ENCODE measurements at regions not wholly inside any gene's neighbourhood (a gene's known extent, or its start where the extent isn't known, plus 50 kb on each side); places are given as distances from the start of the nearest gene placed in this dataset.

GRCh38 chr13:73299787-73300186 lies 241.0 kb downstream of the KLF5 start:
- ATAC-seq (no peak), DNase-seq (no peak)
- H3K4me3 Mint-ChIP-seq, result no peak overlapping the region
- H3K36me3 Mint-ChIP-seq, result no peaks in the 10 kb centered on the region
- no peak overlapping the region for H3K27ac Mint-ChIP-seq
- H3K27me3 Mint-ChIP-seq, result no peaks in the 10 kb centered on the region
- Histone ChIP-seq H3K36me3 (ENCODE audit: control insufficient read depth in 2 of 3, insufficient read depth in 3 of 3, low read length in 3 of 3) (no peaks in the 10 kb centered on the region), H3K9me3 (ENCODE audit: control insufficient read depth in 2 of 3, low read length in 3 of 3) (no peaks in the 10 kb centered on the region), H3K4me3 (ENCODE audit: low read length) (no peak overlapping the region), H3K27ac (ENCODE audit: low read depth, low read length) (no peak overlapping the region), H3K27me3 (ENCODE audit: control insufficient read depth in 2 of 2, insufficient read depth in 2 of 2, low read length in 2 of 2) (no peaks in the 10 kb centered on the region), H3K4me1 (ENCODE audit: control insufficient read depth in 2 of 2, insufficient read depth in 2 of 2, low read length in 2 of 2) (no peaks in the 10 kb centered on the region)
- intact Hi-C loops (cut with micrococcal nuclease), result no loop called here
- no peaks in the 10 kb centered on the region for H3K4me1 Mint-ChIP-seq
- ChIA-PET CTCF (no interaction called here), POLR2A (no interaction called here)
- no peaks in the 10 kb centered on the region for H3K9me3 Mint-ChIP-seq

- CTCF ChIA-PET, result no interaction called here
These were observed 235.2 kb downstream of the KLF5 start for GRCh38 chr13:73293913-73294523.

GRCh38 chr13:73292127-73292526 lies 233.3 kb downstream of the KLF5 start:
- H3K36me3 ChIP-seq (ENCODE audit: control insufficient read depth in 2 of 3, insufficient read depth in 3 of 3, low read length in 3 of 3), result no peaks in the 10 kb centered on the region
- Mint-ChIP-seq H3K4me3 (no peak overlapping the region), H3K4me1 (peaks cover 0 to 2% (median 0%) of the 10 kb centered on the region in 7 donors), H3K27ac (no peak overlapping the region), H3K36me3 (no peaks in the 10 kb centered on the region), H3K27me3 (peaks cover 0 to 8% (median 0%) of the 10 kb centered on the region in 5 donors), H3K9me3 (peaks cover 0 to 3% (median 0%) of the 10 kb centered on the region in 11 donors)
- H3K27me3 ChIP-seq (ENCODE audit: control insufficient read depth in 2 of 2, insufficient read depth in 2 of 2, low read length in 2 of 2), result no peaks in the 10 kb centered on the region
- no peak overlapping the region for H3K4me3 ChIP-seq (ENCODE audit: low read length)
- CTCF ChIA-PET, result no interaction called here
- ATAC-seq, result no peak
- no peaks in the 10 kb centered on the region for H3K4me1 ChIP-seq (ENCODE audit: control insufficient read depth in 2 of 2, insufficient read depth in 2 of 2, low read length in 2 of 2)
- POLR2A ChIA-PET, result no interaction called here
- no peaks in the 10 kb centered on the region for H3K9me3 ChIP-seq (ENCODE audit: control insufficient read depth in 2 of 3, low read length in 3 of 3)
- no peak for DNase-seq
- intact Hi-C loops (cut with micrococcal nuclease), result no loop called here
- no peak overlapping the region for H3K27ac ChIP-seq (ENCODE audit: low read depth, low read length)

More at GRCh38 chr13:73293913-73294523, 235.2 kb downstream of the KLF5 start:
- intact Hi-C loops (cut with micrococcal nuclease), result no loop called here
- Mint-ChIP-seq H3K4me3 (no peak overlapping the region), H3K27me3 (peaks cover 0 to 8% (median 0%) of the 10 kb centered on the region in 5 donors), H3K27ac (no peak overlapping the region), H3K36me3 (no peaks in the 10 kb centered on the region), H3K9me3 (no peaks in the 10 kb centered on the region), H3K4me1 (no peaks in the 10 kb centered on the region)
- Histone ChIP-seq H3K4me1 (ENCODE audit: control insufficient read depth in 2 of 2, insufficient read depth in 2 of 2, low read length in 2 of 2) (no peaks in the 10 kb centered on the region), H3K4me3 (ENCODE audit: low read length) (no peak overlapping the region), H3K27me3 (ENCODE audit: control insufficient read depth in 2 of 2, insufficient read depth in 2 of 2, low read length in 2 of 2) (no peaks in the 10 kb centered on the region), H3K36me3 (ENCODE audit: control insufficient read depth in 2 of 3, insufficient read depth in 3 of 3, low read length in 3 of 3) (no peaks in the 10 kb centered on the region), H3K27ac (ENCODE audit: low read depth, low read length) (no peak overlapping the region), H3K9me3 (ENCODE audit: control insufficient read depth in 2 of 3, low read length in 3 of 3) (no peaks in the 10 kb centered on the region)
- no peak for ATAC-seq
- no peak for DNase-seq
- POLR2A ChIA-PET, result no interaction called here

GRCh38 chr13:73290844-73291243 lies 232.0 kb downstream of the KLF5 start:
- no peak for ATAC-seq
- Mint-ChIP-seq H3K9me3 (peaks cover 0 to 6% (median 0%) of the 10 kb centered on the region in 11 donors), H3K4me1 (peaks cover 0 to 2% (median 0%) of the 10 kb centered on the region in 7 donors), H3K4me3 (no peak overlapping the region), H3K36me3 (peaks cover 0 to 7% (median 0%) of the 10 kb centered on the region in 5 donors), H3K27ac (no peak overlapping the region), H3K27me3 (peaks cover 0 to 10% (median 8%) of the 10 kb centered on the region in 5 donors)
- intact Hi-C loops (cut with micrococcal nuclease), result no loop called here
- POLR2A ChIA-PET, result no interaction called here
- Histone ChIP-seq H3K4me3 (ENCODE audit: low read length) (no peak overlapping the region), H3K27me3 (ENCODE audit: control insufficient read depth in 2 of 2, insufficient read depth in 2 of 2, low read length in 2 of 2) (no peaks in the 10 kb centered on the region), H3K27ac (ENCODE audit: low read depth, low read length) (no peak overlapping the region), H3K4me1 (ENCODE audit: control insufficient read depth in 2 of 2, insufficient read depth in 2 of 2, low read length in 2 of 2) (no peaks in the 10 kb centered on the region), H3K36me3 (ENCODE audit: control insufficient read depth in 2 of 3, insufficient read depth in 3 of 3, low read length in 3 of 3) (no peaks in the 10 kb centered on the region), H3K9me3 (ENCODE audit: control insufficient read depth in 2 of 3, low read length in 3 of 3) (no peaks in the 10 kb centered on the region)
- no peak for DNase-seq
- CTCF ChIA-PET, result no interaction called here

- no peak for DNase-seq
- peaks cover 0 to 9% (median 0%) of the 10 kb centered on the region in 5 donors for H3K36me3 Mint-ChIP-seq
- Histone ChIP-seq H3K27me3 (ENCODE audit: control insufficient read depth in 2 of 2, insufficient read depth in 2 of 2, low read length in 2 of 2) (no peaks in the 10 kb centered on the region), H3K36me3 (ENCODE audit: control insufficient read depth in 2 of 3, insufficient read depth in 3 of 3, low read length in 3 of 3) (no peaks in the 10 kb centered on the region), H3K4me3 (ENCODE audit: low read length) (no peak overlapping the region), H3K27ac (ENCODE audit: low read depth, low read length) (no peak overlapping the region), H3K4me1 (ENCODE audit: control insufficient read depth in 2 of 2, insufficient read depth in 2 of 2, low read length in 2 of 2) (no peaks in the 10 kb centered on the region), H3K9me3 (ENCODE audit: control insufficient read depth in 2 of 3, low read length in 3 of 3) (no peaks in the 10 kb centered on the region)
- H3K27ac Mint-ChIP-seq, result peak overlapping the region in 1 of 9 donors; percentile 4
- peaks cover 0 to 2% (median 0%) of the 10 kb centered on the region in 7 donors for H3K4me1 Mint-ChIP-seq
- ChIA-PET POLR2A (no interaction called here), CTCF (interaction anchor here (0.7 kb wide), 1 partner anchor 146 kb away, joined by 3 read pairs; no protein-coding TSS in a partner anchor)
- H3K4me3 Mint-ChIP-seq, result no peak overlapping the region
- H3K9me3 Mint-ChIP-seq, result peaks cover 0 to 6% (median 0%) of the 10 kb centered on the region in 11 donors
- intact Hi-C loops (cut with micrococcal nuclease), result no loop called here
- peak; percentile 44 for ATAC-seq
- H3K27me3 Mint-ChIP-seq, result peaks cover 0 to 10% (median 8%) of the 10 kb centered on the region in 5 donors
These were observed 229.8 kb downstream of the KLF5 start for GRCh38 chr13:73288596-73288995.

GRCh38 chr13:73287831-73288230 lies 229.0 kb downstream of the KLF5 start:
- Mint-ChIP-seq H3K4me1 (peaks cover 0 to 2% (median 0%) of the 10 kb centered on the region in 7 donors), H3K27me3 (peaks cover 0 to 10% (median 8%) of the 10 kb centered on the region in 5 donors), H3K27ac (no peak overlapping the region), H3K36me3 (peaks cover 0 to 9% (median 0%) of the 10 kb centered on the region in 5 donors), H3K9me3 (peaks cover 0 to 6% (median 0%) of the 10 kb centered on the region in 11 donors), H3K4me3 (no peak overlapping the region)
- Histone ChIP-seq H3K36me3 (ENCODE audit: control insufficient read depth in 2 of 3, insufficient read depth in 3 of 3, low read length in 3 of 3) (no peaks in the 10 kb centered on the region), H3K9me3 (ENCODE audit: control insufficient read depth in 2 of 3, low read length in 3 of 3) (no peaks in the 10 kb centered on the region), H3K27me3 (ENCODE audit: control insufficient read depth in 2 of 2, insufficient read depth in 2 of 2, low read length in 2 of 2) (no peaks in the 10 kb centered on the region), H3K4me1 (ENCODE audit: control insufficient read depth in 2 of 2, insufficient read depth in 2 of 2, low read length in 2 of 2) (no peaks in the 10 kb centered on the region), H3K4me3 (ENCODE audit: low read length) (no peak overlapping the region), H3K27ac (ENCODE audit: low read depth, low read length) (no peak overlapping the region)
- POLR2A ChIA-PET, result no interaction called here
- intact Hi-C loops (cut with micrococcal nuclease), result no loop called here
- ATAC-seq (no peak), DNase-seq (no peak)
- CTCF ChIA-PET, result interaction anchor here (0.7 kb wide), 1 partner anchor 147 kb away, joined by 3 read pairs; no protein-coding TSS in a partner anchor

Data from naive thymus-derived CD4-positive, alpha-beta T cell (primary cell).